ENCODE measurements at regions not wholly inside any gene's neighbourhood (a gene's known extent, or its start where the extent isn't known, plus 50 kb on each side); places are given as distances from the start of the nearest gene placed in this dataset.

GRCh38 chr2:6067806-6068205 lies 375.6 kb downstream of the SOX11 start:
- DNase-seq (ENCODE audit: low read depth, low spot score): no peak
- in situ Hi-C loops (cut with HindIII; ENCODE audit: low pct_unique_long_range_greater_than_20kb, low sequenced_read_pairs): no loop called here

GRCh38 chr2:6068429-6068828 lies 376.2 kb downstream of the SOX11 start:
- in situ Hi-C loops (cut with HindIII; ENCODE audit: low pct_unique_long_range_greater_than_20kb, low sequenced_read_pairs): no loop called here
- no peak for DNase-seq (ENCODE audit: low read depth, low spot score)

GRCh38 chr2:6069381-6069780 lies 377.2 kb downstream of the SOX11 start:
- in situ Hi-C loops (cut with HindIII; ENCODE audit: low pct_unique_long_range_greater_than_20kb, low sequenced_read_pairs): no loop called here
- DNase-seq (ENCODE audit: low read depth, low spot score): no peak

- no peak for DNase-seq (ENCODE audit: low read depth, low spot score)
- in situ Hi-C loops (cut with HindIII; ENCODE audit: low pct_unique_long_range_greater_than_20kb, low sequenced_read_pairs): no loop called here
Measured at GRCh38 chr2:6071519-6071918, 379.3 kb downstream of the SOX11 start.

GRCh38 chr2:6072276-6072675 lies 380.1 kb downstream of the SOX11 start:
- in situ Hi-C loops (cut with HindIII; ENCODE audit: low pct_unique_long_range_greater_than_20kb, low sequenced_read_pairs): no loop called here
- DNase-seq (ENCODE audit: low read depth, low spot score): no peak

- in situ Hi-C loops (cut with HindIII; ENCODE audit: low pct_unique_long_range_greater_than_20kb, low sequenced_read_pairs): no loop called here
- no peak for DNase-seq (ENCODE audit: low read depth, low spot score)
Measured at GRCh38 chr2:6072768-6073167, 380.6 kb downstream of the SOX11 start.

- peak; percentile 21 for DNase-seq (ENCODE audit: low read depth, low spot score)
- in situ Hi-C loops (cut with HindIII; ENCODE audit: low pct_unique_long_range_greater_than_20kb, low sequenced_read_pairs): no loop called here
Measured at GRCh38 chr2:6073191-6074088, 381.3 kb downstream of the SOX11 start.

- in situ Hi-C loops (cut with HindIII; ENCODE audit: low pct_unique_long_range_greater_than_20kb, low sequenced_read_pairs): no loop called here
- no peak for DNase-seq (ENCODE audit: low read depth, low spot score)
Measured at GRCh38 chr2:6074089-6074643, 382.0 kb downstream of the SOX11 start.

GRCh38 chr2:6077585-6077984 lies 385.4 kb downstream of the SOX11 start:
- DNase-seq (ENCODE audit: low read depth, low spot score): no peak
- in situ Hi-C loops (cut with HindIII; ENCODE audit: low pct_unique_long_range_greater_than_20kb, low sequenced_read_pairs): no loop called here

GRCh38 chr2:6078414-6078813 lies 386.2 kb downstream of the SOX11 start:
- in situ Hi-C loops (cut with HindIII; ENCODE audit: low pct_unique_long_range_greater_than_20kb, low sequenced_read_pairs): no loop called here
- DNase-seq (ENCODE audit: low read depth, low spot score): no peak

- DNase-seq (ENCODE audit: low read depth, low spot score): no peak
- in situ Hi-C loops (cut with HindIII; ENCODE audit: low pct_unique_long_range_greater_than_20kb, low sequenced_read_pairs): no loop called here
Measured at GRCh38 chr2:6079405-6079804, 387.2 kb downstream of the SOX11 start.

- DNase-seq (ENCODE audit: low read depth, low spot score): peak; percentile 17
- in situ Hi-C loops (cut with HindIII; ENCODE audit: low pct_unique_long_range_greater_than_20kb, low sequenced_read_pairs): no loop called here
Measured at GRCh38 chr2:6080932-6081753, 389.0 kb downstream of the SOX11 start.

- DNase-seq (ENCODE audit: low read depth, low spot score): no peak
- in situ Hi-C loops (cut with HindIII; ENCODE audit: low pct_unique_long_range_greater_than_20kb, low sequenced_read_pairs): no loop called here
Measured at GRCh38 chr2:6081955-6082624, 389.9 kb downstream of the SOX11 start.

GRCh38 chr2:6082625-6083018 lies 390.4 kb downstream of the SOX11 start:
- no peak for DNase-seq (ENCODE audit: low read depth, low spot score)
- in situ Hi-C loops (cut with HindIII; ENCODE audit: low pct_unique_long_range_greater_than_20kb, low sequenced_read_pairs): no loop called here

GRCh38 chr2:6083136-6083535 lies 391.0 kb downstream of the SOX11 start:
- no peak for DNase-seq (ENCODE audit: low read depth, low spot score)
- in situ Hi-C loops (cut with HindIII; ENCODE audit: low pct_unique_long_range_greater_than_20kb, low sequenced_read_pairs): no loop called here

GRCh38 chr2:6089474-6089873 lies 397.3 kb downstream of the SOX11 start:
- no peak for DNase-seq (ENCODE audit: low read depth, low spot score)
- in situ Hi-C loops (cut with HindIII; ENCODE audit: low pct_unique_long_range_greater_than_20kb, low sequenced_read_pairs): no loop called here

GRCh38 chr2:6103372-6103771 lies 411.2 kb downstream of the SOX11 start:
- in situ Hi-C loops (cut with HindIII; ENCODE audit: low pct_unique_long_range_greater_than_20kb, low sequenced_read_pairs): no loop called here
- DNase-seq (ENCODE audit: low read depth, low spot score): no peak

- in situ Hi-C loops (cut with HindIII; ENCODE audit: low pct_unique_long_range_greater_than_20kb, low sequenced_read_pairs): no loop called here
- DNase-seq (ENCODE audit: low read depth, low spot score): peak; percentile 23
Measured at GRCh38 chr2:6103949-6104348, 411.8 kb downstream of the SOX11 start.

All from SK-MEL-5 (cell line).